MCF 10A (cell line): ENCODE measurements at regions not wholly inside any gene's neighbourhood (a gene's known extent, or its start where the extent isn't known, plus 50 kb on each side); places are given as distances from the start of the nearest gene placed in this dataset.

Source experiments
- BruUV-seq: library from RNA; stranded (reverse); fragments of 400-500 nt; replicated peaks from 2 replicates; lab custom pipeline; 2021; lab: Mats Ljungman, UMichigan
- CTCF ChIA-PET: fragments of 300-600 bp; sonication (Branson Sonifier 250); formaldehyde crosslinking; extraction: SDS; loops from one replicate; lab custom pipeline; 2021; ENCODE audit warnings: antibody characterized with exemption, inconsistent platforms; lab: Yijun Ruan, JAX
- POLR2A ChIA-PET: fragments of 300-600, 350-650 bp; sonication (Branson Sonifier 250); formaldehyde crosslinking; extraction: SDS; loops from one replicate; lab custom pipeline; 2020; ENCODE audit warnings: antibody characterized with exemption, inconsistent platforms; lab: Yijun Ruan, JAX
- DNase-seq: peaks from one replicate; pipeline ENCODE4 v3.0.0-alpha.2; 2018; ENCODE audit not compliant: unreplicated experiment
- H3K27ac Mint-ChIP-seq: one replicate; pipeline ENCODE4 v1.8.0; 2022; ENCODE audit warnings: mild to moderate bottlenecking, low read depth, mixed read lengths; ENCODE audit not compliant: unreplicated experiment
- H3K27me3 Mint-ChIP-seq: one replicate; pipeline ENCODE4 v1.8.0; 2022; ENCODE audit warnings: mixed read lengths; ENCODE audit not compliant: insufficient read depth, unreplicated experiment
- H3K36me3 Mint-ChIP-seq: one replicate; pipeline ENCODE4 v1.8.0; 2022; ENCODE audit warnings: mild to moderate bottlenecking, moderate library complexity, mixed read lengths; ENCODE audit not compliant: insufficient read depth, unreplicated experiment
- H3K4me1 Mint-ChIP-seq: one replicate; pipeline ENCODE4 v1.8.0; 2022; ENCODE audit warnings: mixed read lengths; ENCODE audit not compliant: insufficient read depth, unreplicated experiment
- H3K4me3 Mint-ChIP-seq: one replicate; pipeline ENCODE4 v1.8.0; 2022; ENCODE audit warnings: mild to moderate bottlenecking, moderate library complexity, mixed read lengths; ENCODE audit not compliant: unreplicated experiment
- H3K9me3 Mint-ChIP-seq: one replicate; pipeline ENCODE4 v1.8.0; 2022; ENCODE audit warnings: mixed read lengths; ENCODE audit not compliant: unreplicated experiment
- intact Hi-C: fragments of 100-400 bp; cut with micrococcal nuclease; formaldehyde crosslinking; loops from 2 replicates; pipeline ENCODE4 v1.14.1; 2022
- TF ChIP-seq, protein P1 (sequence below): fragments of 200-600 bp; IDR thresholded peaks from one replicate; pipeline ENCODE4 v1.8.0; 2022; ENCODE audit warnings: antibody characterized with exemption, mild to moderate bottlenecking; ENCODE audit not compliant: unreplicated experiment

DNA sequence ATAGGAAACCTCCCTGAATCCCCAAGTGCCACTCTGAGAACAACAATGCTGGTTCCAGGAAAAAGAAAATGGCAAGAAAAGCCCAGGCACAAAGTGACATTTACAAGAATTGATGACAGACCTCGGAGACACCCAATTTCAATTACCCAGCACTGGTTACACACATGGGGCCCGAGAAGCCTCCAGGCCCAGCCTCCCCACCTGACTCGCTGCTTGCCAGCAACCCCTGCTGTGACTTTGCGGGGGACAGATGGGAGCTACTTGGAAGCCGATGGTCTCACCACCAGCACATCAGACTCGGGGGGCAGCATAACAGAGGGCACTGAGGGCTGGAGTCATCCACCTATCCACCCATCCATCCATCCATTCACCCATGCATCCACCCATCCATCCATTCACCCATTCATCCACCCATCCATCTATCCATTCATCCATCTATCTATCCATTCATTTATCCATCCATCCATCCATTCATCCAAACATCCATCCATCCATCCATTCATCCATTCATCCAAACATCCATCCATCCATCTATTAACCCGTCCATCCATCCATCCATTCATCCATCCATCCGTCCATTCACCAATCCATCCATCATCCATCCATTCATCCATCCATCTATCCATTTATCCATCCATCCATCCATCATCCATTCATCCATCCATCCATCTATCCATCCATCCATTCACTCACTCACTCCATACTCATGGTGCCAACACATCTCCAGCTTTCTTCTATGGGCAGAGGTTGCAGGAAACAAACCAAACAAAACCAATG is 567.6 kb downstream of the BRD1 start:
- no TSS peak for BruUV-seq
- TF ChIP-seq, protein P1, sequence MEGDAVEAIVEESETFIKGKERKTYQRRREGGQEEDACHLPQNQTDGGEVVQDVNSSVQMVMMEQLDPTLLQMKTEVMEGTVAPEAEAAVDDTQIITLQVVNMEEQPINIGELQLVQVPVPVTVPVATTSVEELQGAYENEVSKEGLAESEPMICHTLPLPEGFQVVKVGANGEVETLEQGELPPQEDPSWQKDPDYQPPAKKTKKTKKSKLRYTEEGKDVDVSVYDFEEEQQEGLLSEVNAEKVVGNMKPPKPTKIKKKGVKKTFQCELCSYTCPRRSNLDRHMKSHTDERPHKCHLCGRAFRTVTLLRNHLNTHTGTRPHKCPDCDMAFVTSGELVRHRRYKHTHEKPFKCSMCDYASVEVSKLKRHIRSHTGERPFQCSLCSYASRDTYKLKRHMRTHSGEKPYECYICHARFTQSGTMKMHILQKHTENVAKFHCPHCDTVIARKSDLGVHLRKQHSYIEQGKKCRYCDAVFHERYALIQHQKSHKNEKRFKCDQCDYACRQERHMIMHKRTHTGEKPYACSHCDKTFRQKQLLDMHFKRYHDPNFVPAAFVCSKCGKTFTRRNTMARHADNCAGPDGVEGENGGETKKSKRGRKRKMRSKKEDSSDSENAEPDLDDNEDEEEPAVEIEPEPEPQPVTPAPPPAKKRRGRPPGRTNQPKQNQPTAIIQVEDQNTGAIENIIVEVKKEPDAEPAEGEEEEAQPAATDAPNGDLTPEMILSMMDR = no peak
- H3K36me3 Mint-ChIP-seq = no peaks in the 10 kb centered on the region
- ChIA-PET CTCF (no interaction called here), POLR2A (no interaction called here)
- DNase-seq = no peak
- H3K4me1 Mint-ChIP-seq = no peaks in the 10 kb centered on the region
- H3K9me3 Mint-ChIP-seq = peaks cover 42% of the 10 kb centered on the region
- no peaks in the 10 kb centered on the region for H3K27me3 Mint-ChIP-seq
- no peak overlapping the region for H3K4me3 Mint-ChIP-seq
- intact Hi-C loops = no loop called here
- no peak overlapping the region for H3K27ac Mint-ChIP-seq

DNA sequence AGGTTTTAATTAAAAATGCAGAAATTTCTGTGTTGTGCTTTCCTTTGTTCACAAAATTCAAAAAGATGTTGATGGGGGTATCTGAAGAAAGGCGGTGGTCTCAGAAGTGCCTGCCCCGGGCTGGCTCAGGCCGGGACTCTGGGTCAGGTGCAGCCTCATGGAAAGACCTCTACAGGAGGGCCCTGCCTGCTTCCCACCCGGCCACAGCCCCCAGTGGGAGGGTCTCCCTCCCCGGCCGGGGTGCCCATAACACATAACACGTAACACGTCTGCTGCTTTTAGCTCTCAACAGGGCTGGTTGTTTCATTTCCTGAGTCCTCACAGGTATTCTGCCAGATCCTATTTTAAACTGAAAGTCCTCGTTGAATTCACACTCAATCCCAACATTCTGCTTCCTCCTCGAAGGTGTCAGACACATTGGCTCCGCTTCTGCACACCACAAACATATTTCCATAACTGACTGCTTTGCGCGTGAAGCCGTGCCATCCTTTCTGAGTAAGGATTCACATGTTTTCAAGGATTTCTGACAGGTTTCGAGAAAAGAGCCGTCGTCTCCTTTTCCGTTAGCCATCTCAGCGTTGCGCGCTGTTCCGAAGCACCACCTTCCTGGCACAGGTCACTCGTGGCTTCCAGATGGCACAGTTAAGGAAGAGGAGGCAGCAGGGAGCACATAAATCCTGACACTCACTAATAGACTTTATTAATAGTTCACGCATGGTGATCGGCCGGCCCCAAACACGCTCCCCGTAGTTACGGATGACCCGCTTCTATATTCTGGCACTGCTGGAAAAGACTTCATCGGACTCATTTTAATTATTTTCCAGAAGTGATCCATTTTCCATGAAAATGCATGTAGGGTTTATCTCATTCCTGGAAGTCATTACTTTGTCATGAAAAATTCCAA is 569.3 kb downstream of the BRD1 start:
- Mint-ChIP-seq H3K4me3 (no peak overlapping the region), H3K27ac (no peak overlapping the region), H3K4me1 (no peaks in the 10 kb centered on the region), H3K9me3 (peaks cover 33% of the 10 kb centered on the region), H3K36me3 (no peaks in the 10 kb centered on the region), H3K27me3 (no peaks in the 10 kb centered on the region)
- POLR2A ChIA-PET = no interaction called here
- no peak for DNase-seq
- BruUV-seq = no TSS peak
- CTCF ChIA-PET = no interaction called here
- intact Hi-C loops = no loop called here
- TF ChIP-seq, protein P1 = no peak

- Mint-ChIP-seq H3K27ac (no peak overlapping the region), H3K4me3 (no peak overlapping the region), H3K27me3 (no peaks in the 10 kb centered on the region), H3K4me1 (no peaks in the 10 kb centered on the region), H3K36me3 (no peaks in the 10 kb centered on the region), H3K9me3 (peaks cover 35% of the 10 kb centered on the region)
- POLR2A ChIA-PET = no interaction called here
- intact Hi-C loops = no loop called here
- no peak for DNase-seq
- BruUV-seq = no TSS peak
- CTCF ChIA-PET = no interaction called here
- TF ChIP-seq, protein P1 = no peak
Measured at GRCh38 chr22:49257551-49257961, 570.1 kb downstream of the BRD1 start.

DNA sequence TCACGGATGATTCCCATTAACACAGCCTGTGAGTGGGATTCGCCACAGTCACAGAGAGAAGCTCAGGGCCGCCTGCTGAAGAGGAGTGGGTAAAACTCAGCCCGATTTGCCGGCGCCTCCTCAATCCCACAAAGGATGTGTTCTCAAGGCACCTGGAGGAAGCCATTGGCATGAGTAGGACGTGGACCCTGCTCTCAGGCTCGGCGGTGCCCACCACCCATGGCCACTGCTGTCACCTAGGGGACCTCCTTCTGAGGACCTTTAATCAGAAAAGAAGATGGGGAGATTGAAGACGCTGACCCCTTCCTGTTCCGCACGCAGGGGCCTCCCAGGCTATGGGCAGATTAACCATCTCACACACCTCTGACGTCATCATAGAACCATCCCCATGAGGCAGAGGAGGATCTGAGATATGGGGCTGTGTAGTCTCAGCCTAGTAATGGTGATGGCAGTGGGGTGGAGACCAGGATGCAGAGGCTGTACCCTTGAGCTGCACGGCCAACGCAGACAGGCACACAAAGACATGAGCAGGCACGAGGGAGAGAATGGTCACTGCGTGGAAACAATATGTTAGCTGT is 571.8 kb downstream of the BRD1 start:
- ChIA-PET POLR2A (no interaction called here), CTCF (interaction anchor here (0.6 kb wide), 1 partner anchor 369 kb away, joined by 3 read pairs; no protein-coding TSS in a partner anchor)
- H3K36me3 Mint-ChIP-seq = no peaks in the 10 kb centered on the region
- BruUV-seq = no TSS peak
- no peaks in the 10 kb centered on the region for H3K27me3 Mint-ChIP-seq
- peaks cover 44% of the 10 kb centered on the region for H3K9me3 Mint-ChIP-seq
- intact Hi-C loops = no loop called here
- DNase-seq = no peak
- no peaks in the 10 kb centered on the region for H3K4me1 Mint-ChIP-seq
- TF ChIP-seq, protein P1 = no peak
- no peak overlapping the region for H3K4me3 Mint-ChIP-seq
- no peak overlapping the region for H3K27ac Mint-ChIP-seq
